NCI-H1048 (cell line): ENCODE measurements at regions not wholly inside any gene's neighbourhood (a gene's known extent, or its start where the extent isn't known, plus 50 kb on each side); places are given as distances from the start of the nearest gene placed in this dataset.
"Not testable (repeated sequence)": the region's sequence is repeated elsewhere in the genome, so short reads cannot be mapped to it uniquely, and the experiment has no call there.

Experiments used
- DNase-seq: peaks from one replicate; lab custom pipeline; 2025; lab: John Stamatoyannopoulos, UW

GRCh38 chr10:91003379-91003778, 82.5 kb upstream of the ANKRD1 start:
- not testable (repeated sequence) for DNase-seq

GRCh38 chr10:91005276-91005675, 84.4 kb upstream of the ANKRD1 start:
- DNase-seq = not testable (repeated sequence)

GRCh38 chr10:91006001-91006751, 85.3 kb upstream of the ANKRD1 start:
- peak; percentile 23 for DNase-seq

- DNase-seq = no peak
Measured at GRCh38 chr10:91006752-91007346, 86.0 kb upstream of the ANKRD1 start.

GRCh38 chr10:91007655-91008054, 86.8 kb upstream of the ANKRD1 start:
- DNase-seq = no peak

GRCh38 chr10:91009121-91009520, 88.2 kb upstream of the ANKRD1 start:
- no peak for DNase-seq

GRCh38 chr10:91010952-91011351, 90.1 kb upstream of the ANKRD1 start:
- DNase-seq = no peak

GRCh38 chr10:91012502-91012901, 91.6 kb upstream of the ANKRD1 start:
- no peak for DNase-seq

GRCh38 chr10:91013985-91014384, 93.1 kb upstream of the ANKRD1 start:
- DNase-seq = no peak

GRCh38 chr10:91017198-91017597, 96.3 kb upstream of the ANKRD1 start:
- no peak for DNase-seq

- no peak for DNase-seq
Measured at GRCh38 chr10:91021901-91022300, 101.0 kb upstream of the ANKRD1 start.

- DNase-seq = no peak
Measured at GRCh38 chr10:91022390-91022789, 101.5 kb upstream of the ANKRD1 start.

- DNase-seq = no peak
Measured at GRCh38 chr10:91022924-91023699, 102.2 kb upstream of the ANKRD1 start.

- no peak for DNase-seq
Measured at GRCh38 chr10:91023700-91024398, 103.0 kb upstream of the ANKRD1 start.

- no peak for DNase-seq
Measured at GRCh38 chr10:91024541-91024940, 103.7 kb upstream of the ANKRD1 start.

GRCh38 chr10:91032611-91033206, 111.8 kb upstream of the ANKRD1 start:
- DNase-seq = no peak

GRCh38 chr10:91033324-91033950, 112.5 kb upstream of the ANKRD1 start:
- DNase-seq = no peak

GRCh38 chr10:91034042-91034441, 113.2 kb upstream of the ANKRD1 start:
- DNase-seq = no peak

- DNase-seq = peak; percentile 2
Measured at GRCh38 chr10:91034494-91035159, 113.7 kb upstream of the ANKRD1 start.

GRCh38 chr10:91035650-91036292, 114.9 kb upstream of the ANKRD1 start:
- DNase-seq = no peak
